ENCODE measurements at regions not wholly inside any gene's neighbourhood (a gene's known extent, or its start where the extent isn't known, plus 50 kb on each side); places are given as distances from the start of the nearest gene placed in this dataset.

DNA sequence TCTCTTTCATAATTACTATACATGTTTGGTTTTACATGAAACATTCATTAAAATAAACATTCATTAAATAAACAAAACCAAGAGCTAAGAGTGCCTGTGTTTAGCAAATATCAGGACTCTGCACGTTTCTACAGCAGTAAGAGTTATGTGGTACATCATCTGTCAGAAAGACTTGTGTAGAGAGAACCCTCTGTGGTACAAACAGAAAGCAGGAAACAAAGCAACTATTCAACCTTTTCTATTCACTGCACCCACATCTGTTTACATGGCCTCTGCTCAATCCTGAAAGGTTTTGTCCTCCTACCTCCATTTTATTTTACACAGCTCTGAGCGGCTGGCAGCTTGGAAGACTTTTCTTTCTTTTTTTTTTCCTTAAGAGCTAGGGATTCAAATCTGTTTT lies 90.7 kb upstream of the PCDH18 start (continued):
- no peak for TF ChIP-seq ZNF462 (CRISPR knock-in tag; IDR thresholded peaks at IDR 0.05)
- no peak for TF ChIP-seq NANOG (IDR thresholded peaks at IDR 0.05; ENCODE audit: borderline replicate concordance)
- TF ChIP-seq CTCF (conservative IDR thresholded peaks at IDR 0.05; ENCODE audit: low read depth in 2 of 2): no peak
- TF ChIP-seq ZNF331 (CRISPR knock-in tag; IDR thresholded peaks at IDR 0.05; ENCODE audit: low read depth): no peak
- TF ChIP-seq JUNB (IDR thresholded peaks at IDR 0.05; ENCODE audit: unreplicated experiment): no peak
- no peak for TF ChIP-seq STAT1 (IDR thresholded peaks at IDR 0.05; ENCODE audit: unreplicated experiment)
- no peak for TF ChIP-seq ZNF114 (CRISPR knock-in tag; IDR thresholded peaks at IDR 0.05)

GRCh38 chr4:137621056-137621455 lies 88.8 kb upstream of the PCDH18 start:
- no peaks in the 10 kb centered on the region for H3K27me3 ChIP-seq (ENCODE audit: insufficient read depth)
- H3K4me1 ChIP-seq (ENCODE audit: insufficient read depth): peaks cover 9% of the 10 kb centered on the region; the same call in 1 of the 2 replicates
- no peak overlapping the region for H3K27ac ChIP-seq (ENCODE audit: low read depth)
- H3K27me3 Mint-ChIP-seq (ENCODE audit: insufficient read depth, low read depth, poor library complexity): peaks cover 1% of the 10 kb centered on the region
- H4K20me1 ChIP-seq (replicated peaks; ENCODE audit: insufficient read depth): no peaks in the 10 kb centered on the region
- H3K36me3 Mint-ChIP-seq (ENCODE audit: low read depth): no peaks in the 10 kb centered on the region
- H3K79me2 ChIP-seq (replicated peaks; ENCODE audit: insufficient read depth): no peaks in the 10 kb centered on the region
- no peak for ATAC-seq
- H3K4me2 ChIP-seq: no peak overlapping the region
- no peaks in the 10 kb centered on the region for H3K9me2 ChIP-seq (ENCODE audit: insufficient read depth)
- no peak for DNase-seq (ENCODE audit: low spot score)
- H3K4me3 Mint-ChIP-seq: no peak overlapping the region
- H3K9me3 Mint-ChIP-seq: no peaks in the 10 kb centered on the region
- H2AFZ ChIP-seq: peak overlapping the region; percentile 75; the same call in 1 of the 2 replicates
- H3K36me3 ChIP-seq (ENCODE audit: insufficient read depth): no peaks in the 10 kb centered on the region
- H3K4me3 ChIP-seq: no peak overlapping the region
- no peak overlapping the region for H3K27ac Mint-ChIP-seq
- no peaks in the 10 kb centered on the region for H3F3A ChIP-seq (replicated peaks; ENCODE audit: low read depth)
- peaks cover 3% of the 10 kb centered on the region; the same call in 2 of the 3 replicates for H3K4me1 Mint-ChIP-seq
- TF ChIP-seq POLR2AphosphoS5 (IDR thresholded peaks at IDR 0.05; ENCODE audit: low read depth) (no peak), ZNF462 (CRISPR knock-in tag; IDR thresholded peaks at IDR 0.05) (no peak), ZNF331 (CRISPR knock-in tag; IDR thresholded peaks at IDR 0.05; ENCODE audit: low read depth) (no peak)
